SK-N-SH treated with all-trans-retinoic acid at 6 μM for 48 hours (cell line): ENCODE measurements at regions not wholly inside any gene's neighbourhood (a gene's known extent, or its start where the extent isn't known, plus 50 kb on each side); places are given as distances from the start of the nearest gene placed in this dataset.

Source experiments
- ATAC-seq: fragments of 200-7000 bp; cut with Tn5 transposase; 3 replicates; pipeline ENCODE4 v1.9.1; 2020; ENCODE audit warnings: mild to moderate bottlenecking, moderate library complexity
- ARNTL ChIP-seq: fragments of 450-650 bp; formaldehyde crosslinking; IDR thresholded peaks from 2 replicates; pipeline ENCODE4 v1.5.0; 2020; ENCODE audit warnings: low read depth, mild to moderate bottlenecking, moderate library complexity, borderline replicate concordance
- BACH2 ChIP-seq: fragments of 250-450 bp; sonication (Bioruptor Pico); IDR thresholded peaks from 2 replicates; pipeline ENCODE4 v1.9.0; 2021; ENCODE audit warnings: mild to moderate bottlenecking, borderline replicate concordance
- CREB5 ChIP-seq: fragments of 250-450 bp; sonication (Bioruptor Pico); IDR thresholded peaks from 2 replicates; pipeline ENCODE4 v1.5.1; 2020; ENCODE audit warnings: low read depth, mild to moderate bottlenecking, moderate library complexity
- CSDC2 ChIP-seq: fragments of 250-450 bp; sonication (Bioruptor Pico); IDR thresholded peaks from 2 replicates; pipeline ENCODE4 v1.5.0; 2020; ENCODE audit warnings: mild to moderate bottlenecking, moderate library complexity
- CSRNP3 ChIP-seq: fragments of 250-450 bp; sonication (Bioruptor Pico); IDR thresholded peaks from 2 replicates; pipeline ENCODE4 v1.5.1; 2021; ENCODE audit warnings: mild to moderate bottlenecking, moderate library complexity
- ESRRG ChIP-seq: fragments of 250-450 bp; sonication (Bioruptor Pico); IDR thresholded peaks from 2 replicates; pipeline ENCODE4 v1.6.1; 2021; ENCODE audit warnings: mild to moderate bottlenecking
- GLIS3 ChIP-seq: fragments of 250-450 bp; sonication (Bioruptor Pico); IDR thresholded peaks from 2 replicates; pipeline ENCODE4 v1.5.0; 2020; ENCODE audit warnings: mild to moderate bottlenecking, moderate library complexity
- OSR1 ChIP-seq: fragments of 250-450 bp; sonication (Bioruptor Pico); IDR thresholded peaks from 2 replicates; pipeline ENCODE4 v1.8.0; 2022; ENCODE audit warnings: moderate library complexity, mild to moderate bottlenecking, inconsistent platforms
- PATZ1 ChIP-seq: fragments of 250-450 bp; sonication (Bioruptor Pico); IDR thresholded peaks from 2 replicates; pipeline ENCODE4 v1.8.0; 2020; ENCODE audit warnings: mild to moderate bottlenecking, moderate library complexity, borderline replicate concordance
- POU6F1 ChIP-seq: fragments of 250-450 bp; sonication (Bioruptor Pico); IDR thresholded peaks from 2 replicates; pipeline ENCODE4 v1.8.0; 2021; ENCODE audit warnings: low read depth, mild to moderate bottlenecking, moderate library complexity, borderline replicate concordance
- PPARA ChIP-seq: fragments of 250-450 bp; sonication (Bioruptor Pico); IDR thresholded peaks from 2 replicates; pipeline ENCODE4 v1.5.0; 2020; ENCODE audit warnings: mild to moderate bottlenecking, borderline replicate concordance
- TCF4 ChIP-seq: fragments of 250-450 bp; sonication (Bioruptor Pico); IDR thresholded peaks from 2 replicates; pipeline ENCODE4 v1.8.0; 2021; ENCODE audit warnings: mild to moderate bottlenecking, moderate library complexity, borderline replicate concordance
- TOX ChIP-seq: fragments of 250-450 bp; sonication (Bioruptor Pico); IDR thresholded peaks from 2 replicates; pipeline ENCODE4 v1.8.0; 2021; ENCODE audit warnings: mild to moderate bottlenecking, moderate library complexity, borderline replicate concordance
- TSHZ2 ChIP-seq: fragments of 250-450 bp; sonication (Bioruptor Pico); IDR thresholded peaks from 2 replicates; pipeline ENCODE4 v1.5.0; 2020; ENCODE audit warnings: mild to moderate bottlenecking, moderate library complexity
- ZC3H10 ChIP-seq: fragments of 250-450 bp; sonication (Bioruptor Pico); IDR thresholded peaks from 2 replicates; pipeline ENCODE4 v1.5.1; 2021; ENCODE audit warnings: mild to moderate bottlenecking, moderate library complexity
- ZFP30 ChIP-seq: fragments of 450-650 bp; formaldehyde crosslinking; IDR thresholded peaks from 2 replicates; pipeline ENCODE4 v1.5.0; 2022; ENCODE audit warnings: mild to moderate bottlenecking, moderate library complexity
- ZNF565 ChIP-seq: fragments of 450-650 bp; formaldehyde crosslinking; conservative IDR thresholded peaks from 2 replicates; pipeline ENCODE4 v1.5.0; 2020; ENCODE audit warnings: low read depth, mild to moderate bottlenecking, moderate library complexity
- ZNF70 ChIP-seq: fragments of 450-650 bp; formaldehyde crosslinking; IDR thresholded peaks from 2 replicates; pipeline ENCODE4 v1.5.0; 2020; ENCODE audit warnings: mild to moderate bottlenecking, moderate library complexity
- ZNF8 ChIP-seq: fragments of 450-650 bp; formaldehyde crosslinking; IDR thresholded peaks from 2 replicates; pipeline ENCODE4 v1.5.0; 2020; ENCODE audit warnings: mild to moderate bottlenecking, moderate library complexity

- no peak for ATAC-seq
- TF ChIP-seq BACH2 (CRISPR knock-in tag), result no peak
- no peak for TF ChIP-seq TOX (CRISPR knock-in tag)
- TF ChIP-seq GLIS3 (CRISPR knock-in tag), result no peak
- TF ChIP-seq TSHZ2 (CRISPR knock-in tag), result no peak
- no peak for TF ChIP-seq OSR1 (CRISPR knock-in tag)
Observed at GRCh38 chr4:4776335-4776734, 83.1 kb upstream of the MSX1 start.

GRCh38 chr4:4775493-4776004, 83.9 kb upstream of the MSX1 start:
- TF ChIP-seq PATZ1, result no peak
- no peak for TF ChIP-seq TOX (CRISPR knock-in tag)
- no peak for TF ChIP-seq GLIS3 (CRISPR knock-in tag)
- TF ChIP-seq TCF4 (CRISPR knock-in tag), result no peak
- TF ChIP-seq ZNF8 (CRISPR knock-in tag), result no peak
- no peak for TF ChIP-seq CSDC2 (CRISPR knock-in tag)
- TF ChIP-seq TSHZ2 (CRISPR knock-in tag), result no peak
- no peak for TF ChIP-seq ZFP30
- TF ChIP-seq CREB5 (CRISPR knock-in tag), result no peak
- no peak for ATAC-seq

- TF ChIP-seq PPARA (CRISPR knock-in tag) (no peak), BACH2 (CRISPR knock-in tag) (no peak), ZNF8 (CRISPR knock-in tag) (no peak), GLIS3 (CRISPR knock-in tag) (no peak)
- ATAC-seq, result no peak
Observed at GRCh38 chr4:4772534-4772933, 86.9 kb upstream of the MSX1 start.

GRCh38 chr4:4771160-4771559, 88.3 kb upstream of the MSX1 start:
- TF ChIP-seq ZNF565 (CRISPR knock-in tag) (no peak), TCF4 (CRISPR knock-in tag) (no peak), TSHZ2 (CRISPR knock-in tag) (no peak), GLIS3 (CRISPR knock-in tag) (no peak), ARNTL (CRISPR knock-in tag) (no peak), ESRRG (CRISPR knock-in tag) (no peak), OSR1 (CRISPR knock-in tag) (no peak), ZC3H10 (no peak), ZFP30 (no peak), CSRNP3 (no peak), TOX (CRISPR knock-in tag) (no peak), POU6F1 (no peak), CSDC2 (CRISPR knock-in tag) (no peak), BACH2 (CRISPR knock-in tag) (no peak), ZNF70 (no peak), PPARA (CRISPR knock-in tag) (no peak)
- TF ChIP-seq, all 23 proteins: peak for 0
- no peak for ATAC-seq
